H9 (cell line): ENCODE measurements at regions not wholly inside any gene's neighbourhood (a gene's known extent, or its start where the extent isn't known, plus 50 kb on each side); places are given as distances from the start of the nearest gene placed in this dataset.

Source experiments
- DNase-seq: peaks from one replicate; pipeline ENCODE4 v3.0.0-alpha.2; 2017
- H2AFZ ChIP-seq: one replicate; pipeline ENCODE4 v1.6.1; 2013; ENCODE audit warnings: mild to moderate bottlenecking, low read length, control low read depth, moderate library complexity
- H2AK5ac ChIP-seq: 2 replicates; pipeline ENCODE4 v1.6.1; 2013; ENCODE audit warnings: low read length, control low read depth, mixed read lengths; ENCODE audit not compliant: insufficient read length
- H2BK120ac ChIP-seq: one replicate; pipeline ENCODE4 v1.6.1; 2013; ENCODE audit warnings: low read depth, mild to moderate bottlenecking, low read length, control low read depth, inconsistent platforms; ENCODE audit not compliant: poor library complexity, severe bottlenecking
- H2BK12ac ChIP-seq: 2 replicates; pipeline ENCODE4 v1.6.1; 2013; ENCODE audit warnings: low read length, control low read depth, mixed read lengths, low read depth; ENCODE audit not compliant: insufficient read length
- H2BK15ac ChIP-seq: 2 replicates; pipeline ENCODE4 v1.6.1; 2013; ENCODE audit warnings: low read depth, low read length, control low read depth
- H2BK20ac ChIP-seq: one replicate; pipeline ENCODE4 v1.6.1; 2013; ENCODE audit warnings: low read depth, mild to moderate bottlenecking, low read length, control low read depth, inconsistent platforms; ENCODE audit not compliant: poor library complexity, severe bottlenecking
- H2BK5ac ChIP-seq: 2 replicates; pipeline ENCODE4 v1.6.1; 2013; ENCODE audit warnings: low read length, control low read depth, mixed read lengths; ENCODE audit not compliant: insufficient read length
- H3K14ac ChIP-seq: 2 replicates; pipeline ENCODE4 v1.6.1; 2013; ENCODE audit warnings: low read length, control low read depth; ENCODE audit not compliant: insufficient read depth
- H3K18ac ChIP-seq: 2 replicates; pipeline ENCODE4 v1.6.1; 2013; ENCODE audit warnings: low read depth, mild to moderate bottlenecking, mixed read lengths, low read length, control low read depth; ENCODE audit not compliant: insufficient read length
- H3K23ac ChIP-seq: 2 replicates; pipeline ENCODE4 v1.6.1; 2013; ENCODE audit warnings: low read length, control low read depth, mixed read lengths, low read depth; ENCODE audit not compliant: insufficient read length
- H3K23me2 ChIP-seq: 2 replicates; pipeline ENCODE4 v1.6.1; 2013; ENCODE audit warnings: low read depth, mild to moderate bottlenecking, mixed read lengths, low read length, control low read depth; ENCODE audit not compliant: insufficient read length, poor library complexity, severe bottlenecking
- H3K27ac ChIP-seq: 2 replicates; pipeline ENCODE4 v1.5.1; 2013; ENCODE audit warnings: low read length, control low read depth, mixed read lengths, low read depth; ENCODE audit not compliant: insufficient read length
- H3K27me3 ChIP-seq: 2 replicates; pipeline ENCODE4 v1.6.1; 2013; ENCODE audit warnings: low read length, control low read depth, inconsistent platforms; ENCODE audit not compliant: insufficient read depth
- H3K4ac ChIP-seq: 2 replicates; pipeline ENCODE4 v1.6.1; 2013; ENCODE audit warnings: low read depth, mild to moderate bottlenecking, control low read depth, inconsistent platforms, low read length, moderate library complexity
- H3K4me1 ChIP-seq: 2 replicates; pipeline ENCODE4 v1.6.1; 2013; ENCODE audit warnings: low read length, control low read depth, inconsistent platforms; ENCODE audit not compliant: insufficient read depth
- H3K4me2 ChIP-seq: 2 replicates; pipeline ENCODE4 v1.6.1; 2013; ENCODE audit warnings: low read length, control low read depth, mixed read lengths; ENCODE audit not compliant: insufficient read length, insufficient read depth
- H3K56ac ChIP-seq: 2 replicates; pipeline ENCODE4 v1.6.1; 2013; ENCODE audit warnings: low read depth, mild to moderate bottlenecking, mixed read lengths, low read length, control low read depth; ENCODE audit not compliant: insufficient read length
- H3K79me1 ChIP-seq: 2 replicates; pipeline ENCODE4 v1.6.1; 2013; ENCODE audit warnings: low read depth, mild to moderate bottlenecking, moderate library complexity, low read length, control low read depth, inconsistent platforms; ENCODE audit not compliant: insufficient read depth, poor library complexity, severe bottlenecking
- H3K79me2 ChIP-seq: 2 replicates; pipeline ENCODE4 v1.6.1; 2013; ENCODE audit warnings: low read length, control low read depth, inconsistent platforms; ENCODE audit not compliant: insufficient read depth
- H3K9ac ChIP-seq: 2 replicates; pipeline ENCODE4 v1.6.1; 2013; ENCODE audit warnings: low read length, control low read depth, mixed read lengths; ENCODE audit not compliant: insufficient read length; ENCODE audit errors: extremely low read depth
- H3K9me3 ChIP-seq: one replicate; pipeline ENCODE4 v1.6.1; 2013; ENCODE audit warnings: low read depth, low read length, inconsistent platforms; ENCODE audit not compliant: control insufficient read depth
- H3T11ph ChIP-seq: one replicate; pipeline ENCODE4 v1.6.1; 2013; ENCODE audit warnings: mild to moderate bottlenecking, low read length, control low read depth, inconsistent platforms
- H4K20me1 ChIP-seq: one replicate; pipeline ENCODE4 v1.6.1; 2013; ENCODE audit not compliant: control insufficient read depth, insufficient read length, insufficient read depth
- H4K5ac ChIP-seq: 2 replicates; pipeline ENCODE4 v1.6.1; 2013; ENCODE audit warnings: low read depth, mild to moderate bottlenecking, mixed read lengths, low read length, control low read depth; ENCODE audit not compliant: insufficient read length
- H4K8ac ChIP-seq: replicated peaks from 2 replicates; pipeline ENCODE4 v1.6.1; 2013; ENCODE audit warnings: low read length, control low read depth, mixed read lengths, low read depth; ENCODE audit not compliant: insufficient read length
- H4K91ac ChIP-seq: 2 replicates; pipeline ENCODE4 v1.6.1; 2013; ENCODE audit warnings: low read depth, mild to moderate bottlenecking, moderate library complexity, mixed read lengths, low read length, control low read depth; ENCODE audit not compliant: insufficient read length
- H3K27ac Mint-ChIP-seq, 3 experiments: 2 replicates in 2 of 3; 3 replicates in 1 of 3; pipeline ENCODE4 v1.8.0; 2020 to 2021; ENCODE audit warnings: mixed read lengths in 3 of 3, mild to moderate bottlenecking in 1 of 3, moderate library complexity in 1 of 3
- H3K27me3 Mint-ChIP-seq: 2 replicates; pipeline ENCODE4 v1.8.0; 2021; ENCODE audit warnings: low read depth, mild to moderate bottlenecking, moderate library complexity, mixed read lengths
- H3K36me3 Mint-ChIP-seq, 3 experiments: 2 replicates in 2 of 3; 3 replicates in 1 of 3; pipeline ENCODE4 v1.8.0; 2020 to 2021; ENCODE audit warnings: low read depth in 3 of 3, mixed read lengths in 3 of 3; ENCODE audit not compliant: insufficient read depth in 1 of 3
- H3K4me1 Mint-ChIP-seq, 2 experiments: 2 replicates each; pipeline ENCODE4 v1.8.0; 2020; ENCODE audit warnings: mixed read lengths in 2 of 2
- H3K4me3 Mint-ChIP-seq, 2 experiments: 2 replicates in 1 of 2; 3 replicates in 1 of 2; pipeline ENCODE4 v1.8.0; 2020 to 2021; ENCODE audit warnings: mild to moderate bottlenecking in 2 of 2, mixed read lengths in 2 of 2, moderate library complexity in 1 of 2
- H3K9me3 Mint-ChIP-seq, 2 experiments: 2 replicates in 1 of 2; 3 replicates in 1 of 2; pipeline ENCODE4 v1.8.0; 2020; ENCODE audit warnings: mild to moderate bottlenecking in 2 of 2, mixed read lengths in 2 of 2, moderate library complexity in 1 of 2
- TF ChIP-seq, protein P1 (sequence below): fragments of 200-600 bp; sonication (generic); conservative IDR thresholded peaks from 3 replicates; pipeline ENCODE4 v1.8.0; 2021; ENCODE audit warnings: antibody characterized with exemption, mild to moderate bottlenecking

DNA sequence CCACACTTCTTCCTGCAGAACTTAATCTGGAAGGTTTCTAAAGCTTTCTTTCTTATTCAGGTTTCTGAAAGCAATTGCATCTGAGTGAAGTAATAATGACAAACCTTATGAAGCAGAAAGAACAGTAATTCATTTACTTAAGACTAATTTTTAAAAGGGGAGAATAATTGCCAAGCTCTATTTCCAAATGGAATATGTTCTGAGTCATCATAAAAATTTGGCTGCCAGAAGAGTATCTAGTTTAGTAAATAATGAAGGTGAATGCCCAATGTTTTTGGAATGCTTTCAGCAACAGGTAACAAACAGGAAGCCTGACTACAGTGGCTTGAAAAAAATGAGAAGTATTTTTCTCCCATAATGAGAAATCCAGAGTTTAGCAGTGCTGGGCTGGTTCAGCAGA lies 227.3 kb upstream of the TET2 start:
- Histone ChIP-seq H3K9ac (no peak overlapping the region), H3K4me2 (no peak overlapping the region), H4K91ac (no peak overlapping the region), H3K18ac (no peak overlapping the region), H3T11ph (no peak overlapping the region), H3K56ac (no peak overlapping the region), H3K27me3 (peaks cover 48% of the 10 kb centered on the region), H2AFZ (no peak overlapping the region), H3K9me3 (no peaks in the 10 kb centered on the region), H2BK15ac (no peak overlapping the region), H3K79me2 (no peaks in the 10 kb centered on the region), H3K14ac (no peak overlapping the region), H3K4ac (no peak overlapping the region), H3K4me1 (no peaks in the 10 kb centered on the region), H3K27ac (no peak overlapping the region), H2BK5ac (no peak overlapping the region), H3K23me2 (no peaks in the 10 kb centered on the region), H2AK5ac (no peak overlapping the region), H2BK20ac (no peak overlapping the region), H4K5ac (no peak overlapping the region), H2BK12ac (no peak overlapping the region), H3K79me1 (no peaks in the 10 kb centered on the region), H4K20me1 (no peaks in the 10 kb centered on the region), H4K8ac (no peak overlapping the region), H3K23ac (no peak overlapping the region), H2BK120ac (no peak overlapping the region)
- Mint-ChIP-seq H3K4me3 (no peak overlapping the region), H3K27ac (no peak overlapping the region), H3K36me3 (no peaks in the 10 kb centered on the region), H3K27me3 (peaks cover 92% of the 10 kb centered on the region), H3K4me1 (peaks cover 8 to 11% of the 10 kb centered on the region in 2 experiments), H3K9me3 (peaks cover 0 to 7% of the 10 kb centered on the region in 2 experiments; a peak in 3 of 5 replicates)
- TF ChIP-seq, protein P1, sequence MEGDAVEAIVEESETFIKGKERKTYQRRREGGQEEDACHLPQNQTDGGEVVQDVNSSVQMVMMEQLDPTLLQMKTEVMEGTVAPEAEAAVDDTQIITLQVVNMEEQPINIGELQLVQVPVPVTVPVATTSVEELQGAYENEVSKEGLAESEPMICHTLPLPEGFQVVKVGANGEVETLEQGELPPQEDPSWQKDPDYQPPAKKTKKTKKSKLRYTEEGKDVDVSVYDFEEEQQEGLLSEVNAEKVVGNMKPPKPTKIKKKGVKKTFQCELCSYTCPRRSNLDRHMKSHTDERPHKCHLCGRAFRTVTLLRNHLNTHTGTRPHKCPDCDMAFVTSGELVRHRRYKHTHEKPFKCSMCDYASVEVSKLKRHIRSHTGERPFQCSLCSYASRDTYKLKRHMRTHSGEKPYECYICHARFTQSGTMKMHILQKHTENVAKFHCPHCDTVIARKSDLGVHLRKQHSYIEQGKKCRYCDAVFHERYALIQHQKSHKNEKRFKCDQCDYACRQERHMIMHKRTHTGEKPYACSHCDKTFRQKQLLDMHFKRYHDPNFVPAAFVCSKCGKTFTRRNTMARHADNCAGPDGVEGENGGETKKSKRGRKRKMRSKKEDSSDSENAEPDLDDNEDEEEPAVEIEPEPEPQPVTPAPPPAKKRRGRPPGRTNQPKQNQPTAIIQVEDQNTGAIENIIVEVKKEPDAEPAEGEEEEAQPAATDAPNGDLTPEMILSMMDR, result no peak
- DNase-seq, result no peak
